ENCODE measurements at regions not wholly inside any gene's neighbourhood (a gene's known extent, or its start where the extent isn't known, plus 50 kb on each side); places are given as distances from the start of the nearest gene placed in this dataset.
"Not testable (repeated sequence)": the region's sequence is repeated elsewhere in the genome, so short reads cannot be mapped to it uniquely, and the experiment has no call there.

- no peak for DNase-seq (ENCODE audit: low spot score)
Measured at GRCh38 chr20:53693262-53693871, 99.7 kb upstream of the ZNF217 start.

GRCh38 chr20:53692465-53693067, 98.9 kb upstream of the ZNF217 start:
- peak; percentile 94 for DNase-seq (ENCODE audit: low spot score)

GRCh38 chr20:53691811-53692192, 98.2 kb upstream of the ZNF217 start:
- DNase-seq (ENCODE audit: low spot score): no peak

GRCh38 chr20:53691060-53691810, 97.6 kb upstream of the ZNF217 start:
- no peak for DNase-seq (ENCODE audit: low spot score)

DNA sequence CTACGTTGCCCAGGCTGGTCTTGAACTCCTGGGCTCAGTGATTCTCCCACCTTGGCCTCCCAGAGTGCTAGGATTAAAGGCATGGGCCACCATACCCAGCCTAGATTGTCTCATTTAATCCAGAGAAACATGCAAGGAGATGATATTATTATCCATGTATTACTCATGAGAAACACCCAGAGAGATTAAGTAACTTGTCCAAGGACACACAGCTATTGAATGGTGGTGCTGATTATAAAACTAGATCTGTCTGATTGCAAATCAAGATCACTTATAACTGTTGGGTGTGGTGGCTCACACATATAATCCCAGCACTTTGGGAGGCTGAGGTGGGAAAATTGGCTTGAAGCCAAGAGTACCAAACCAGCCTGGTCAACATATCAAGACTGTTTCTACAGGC, 94.4 kb upstream of the ZNF217 start:
- DNase-seq (ENCODE audit: low spot score): no peak

DNA sequence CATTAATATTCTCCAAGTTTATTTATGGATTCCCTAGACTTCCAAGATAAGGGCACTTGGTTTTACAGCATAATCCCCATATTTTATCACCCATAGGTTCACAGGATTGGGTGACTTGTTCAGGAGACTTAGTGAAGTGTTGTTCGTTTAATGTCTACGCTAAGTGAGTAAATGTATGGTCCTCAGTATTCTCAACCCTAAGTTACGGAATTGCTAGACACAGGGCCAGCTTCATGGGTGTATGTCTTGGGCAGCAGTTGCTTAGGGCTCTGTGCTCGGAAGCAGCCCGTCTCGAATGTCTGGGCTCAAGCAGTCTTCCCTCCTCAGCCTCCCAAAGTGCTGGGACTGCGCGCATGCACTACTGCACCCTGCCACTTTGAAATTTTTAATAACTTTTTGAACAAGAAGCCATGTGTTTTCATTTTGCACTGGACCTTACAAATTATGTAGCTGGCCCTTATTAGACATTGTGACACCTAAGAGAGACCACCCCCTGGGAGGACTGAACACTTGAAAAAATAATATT, 91.5 kb upstream of the ZNF217 start:
- no peak for DNase-seq (ENCODE audit: low spot score)

DNA sequence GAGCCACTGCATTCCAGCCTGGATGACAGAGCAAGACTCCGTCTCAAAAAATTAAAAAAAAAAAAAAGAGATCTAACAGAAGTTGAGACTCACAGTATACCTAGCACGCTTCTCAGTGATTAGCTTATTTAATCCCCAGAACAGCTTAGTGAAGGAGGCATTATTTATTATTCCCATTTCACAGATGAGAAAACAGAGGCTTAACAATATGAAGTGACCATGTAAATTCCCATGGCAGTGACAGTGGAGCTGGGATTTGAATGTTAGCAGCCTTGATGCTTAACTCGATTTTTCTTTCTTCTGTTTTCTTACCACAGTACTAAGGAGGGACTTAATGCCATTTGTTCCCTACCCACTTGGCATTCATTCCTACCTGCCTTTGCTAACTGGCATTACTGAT, 89.9 kb upstream of the ZNF217 start:
- DNase-seq (ENCODE audit: low spot score): no peak

GRCh38 chr20:53681352-53682212, 87.9 kb upstream of the ZNF217 start:
- DNase-seq (ENCODE audit: low spot score): no peak

- no peak for DNase-seq (ENCODE audit: low spot score)
Measured at GRCh38 chr20:53679597-53680309, 86.1 kb upstream of the ZNF217 start.

GRCh38 chr20:53678990-53679596, 85.5 kb upstream of the ZNF217 start:
- no peak for DNase-seq (ENCODE audit: low spot score)

DNA sequence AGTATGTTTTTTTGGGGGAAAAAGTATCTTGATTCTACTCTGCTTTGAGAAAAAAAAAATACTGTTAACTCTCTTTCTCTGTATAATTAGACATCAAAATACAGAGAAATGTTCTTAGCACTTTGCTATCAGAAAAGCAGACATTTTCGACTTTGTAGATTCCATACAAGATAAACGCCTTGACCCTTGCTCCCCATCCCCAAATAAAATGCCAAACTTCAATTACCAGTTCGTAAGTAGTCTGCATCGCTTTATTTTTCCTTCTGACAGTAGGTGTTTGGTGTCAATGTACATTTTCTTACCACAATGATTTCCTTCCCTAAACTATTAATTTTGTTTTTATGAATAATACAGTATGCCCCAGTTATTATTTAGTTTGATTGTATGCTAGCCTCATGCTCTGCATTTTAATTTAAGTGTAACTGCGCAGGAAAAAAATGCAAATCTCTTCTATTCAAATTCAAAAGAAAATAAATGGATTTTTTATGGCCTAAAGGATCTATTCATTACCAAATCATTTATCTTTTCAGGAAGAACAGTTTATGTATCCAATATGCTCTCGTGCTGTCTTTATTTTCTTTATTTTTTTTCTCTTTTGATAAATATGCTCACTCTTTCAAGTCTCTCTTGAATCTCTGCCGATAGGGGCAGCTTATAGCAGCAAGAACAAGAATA, 84.8 kb upstream of the ZNF217 start:
- no peak for DNase-seq (ENCODE audit: low spot score)

DNA sequence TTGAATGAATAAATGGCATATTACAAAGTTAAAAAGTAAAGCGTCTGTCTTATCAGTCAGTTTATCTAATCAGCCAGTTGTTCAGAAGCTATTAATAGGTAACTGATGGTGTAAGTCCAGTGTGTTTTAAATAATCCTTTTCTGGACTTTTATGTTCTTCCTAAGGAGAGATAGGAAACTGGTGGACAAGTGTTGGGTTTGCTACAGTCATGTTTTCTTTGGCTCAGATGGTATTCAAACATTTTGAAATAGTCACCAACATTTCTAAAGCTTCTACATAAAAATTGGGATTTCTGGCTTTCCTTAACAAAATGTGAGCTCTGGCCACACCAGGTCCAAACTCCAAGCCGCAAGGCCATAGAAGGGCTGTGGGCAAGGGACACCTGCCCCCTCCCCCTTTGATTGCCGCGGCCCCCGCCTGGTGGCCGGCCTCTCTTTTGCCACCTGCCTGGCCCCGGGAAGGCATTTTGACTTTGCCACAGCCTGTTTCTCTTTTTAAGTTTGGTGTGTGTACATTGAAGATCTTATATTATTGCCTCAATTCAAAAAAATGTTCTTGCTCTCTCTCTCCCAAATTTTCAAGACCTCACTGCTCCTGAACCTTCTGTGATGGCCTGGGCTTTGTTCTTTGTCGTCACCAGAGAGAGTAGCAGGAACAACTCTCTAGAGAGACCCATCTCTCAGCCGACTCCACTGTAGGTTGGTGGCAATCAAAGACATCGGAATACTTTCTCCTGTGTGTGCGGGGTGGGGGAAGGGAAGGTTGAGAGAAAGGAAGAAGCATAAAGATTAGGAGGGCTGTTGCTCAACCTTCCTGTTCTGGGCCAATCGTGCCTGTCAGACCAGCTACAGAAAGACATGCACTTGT, 84.0 kb upstream of the ZNF217 start:
- DNase-seq (ENCODE audit: low spot score): no peak

DNA sequence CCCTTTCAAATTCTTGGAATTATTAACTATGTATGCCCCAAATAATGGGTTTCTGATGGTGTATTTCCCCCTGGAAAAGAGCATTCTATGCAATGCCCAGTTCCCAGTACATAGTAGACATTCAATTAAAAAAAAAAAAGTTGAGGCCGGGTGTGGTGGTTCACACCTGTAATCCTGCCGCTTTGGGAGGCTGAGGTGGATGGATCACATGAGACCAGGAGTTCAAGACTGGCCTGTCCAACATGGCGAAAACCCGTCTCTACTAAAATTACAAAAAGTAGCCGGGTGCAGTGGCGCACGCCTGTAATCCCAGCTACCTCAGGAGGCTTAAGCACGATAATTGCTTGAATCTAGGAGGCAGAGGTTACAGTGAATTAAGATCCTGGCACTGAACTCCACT, 83.3 kb upstream of the ZNF217 start:
- no peak for DNase-seq (ENCODE audit: low spot score)

DNA sequence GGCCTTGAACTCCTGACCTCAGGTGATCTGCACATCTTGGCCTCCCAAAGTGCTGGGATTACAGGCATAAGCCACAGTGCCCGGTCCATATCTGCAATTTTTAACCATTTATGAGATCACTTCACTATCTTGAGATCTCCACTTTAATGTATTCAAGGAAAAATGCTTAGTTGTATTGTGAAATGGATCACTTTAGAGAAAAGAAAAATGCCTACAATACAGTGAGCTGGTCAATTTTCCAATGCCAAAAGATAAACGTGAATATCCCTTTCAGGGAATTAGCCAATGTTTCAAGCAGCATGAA, 82.8 kb upstream of the ZNF217 start:
- no peak for DNase-seq (ENCODE audit: low spot score)

GRCh38 chr20:53672484-53673129, 79.0 kb upstream of the ZNF217 start:
- DNase-seq (ENCODE audit: low spot score): no peak

- no peak for DNase-seq (ENCODE audit: low spot score)
Measured at GRCh38 chr20:53671370-53671769, 77.7 kb upstream of the ZNF217 start.

DNA sequence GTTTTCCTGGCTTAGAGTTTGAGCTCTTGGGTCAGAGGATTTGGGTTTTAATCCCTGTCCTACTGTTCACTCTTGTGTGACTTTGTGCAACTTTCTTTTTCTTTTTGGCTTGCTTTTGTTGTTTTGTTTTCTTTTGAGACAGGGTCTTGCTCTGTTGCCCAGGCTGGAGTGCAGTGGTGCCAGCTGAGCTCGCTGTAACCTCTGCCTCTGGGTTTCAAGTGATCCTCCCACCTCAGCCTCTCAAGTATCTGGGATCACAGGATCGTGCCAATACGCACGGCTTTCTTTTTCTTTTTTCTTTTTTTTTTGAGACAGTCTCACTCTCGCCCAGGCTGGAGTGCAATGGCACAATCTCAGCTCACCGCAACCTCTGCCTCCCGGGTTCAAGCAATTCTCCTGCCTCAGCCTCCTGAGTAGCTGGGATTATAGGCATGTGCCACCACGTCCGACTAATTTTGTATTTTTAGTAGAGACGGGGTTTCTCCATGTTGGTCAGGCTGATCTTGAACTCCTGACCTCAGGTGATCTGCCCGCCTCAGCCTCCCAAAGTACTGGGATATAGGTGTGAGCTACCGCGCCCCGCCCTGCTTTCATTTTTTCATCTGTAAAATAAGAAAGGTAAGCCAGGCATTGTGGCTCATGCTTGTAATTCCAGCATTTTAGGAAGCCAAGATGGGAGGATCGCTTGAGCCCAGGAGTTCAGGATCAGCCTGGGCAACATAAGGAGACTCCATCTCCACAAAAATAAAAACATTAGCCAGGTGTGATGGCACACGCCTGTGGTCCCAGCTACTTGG, 76.1 kb upstream of the ZNF217 start:
- not testable (repeated sequence) for DNase-seq (ENCODE audit: low spot score)

- no peak for DNase-seq (ENCODE audit: low spot score)
Measured at GRCh38 chr20:53668992-53669391, 75.4 kb upstream of the ZNF217 start.

DNA sequence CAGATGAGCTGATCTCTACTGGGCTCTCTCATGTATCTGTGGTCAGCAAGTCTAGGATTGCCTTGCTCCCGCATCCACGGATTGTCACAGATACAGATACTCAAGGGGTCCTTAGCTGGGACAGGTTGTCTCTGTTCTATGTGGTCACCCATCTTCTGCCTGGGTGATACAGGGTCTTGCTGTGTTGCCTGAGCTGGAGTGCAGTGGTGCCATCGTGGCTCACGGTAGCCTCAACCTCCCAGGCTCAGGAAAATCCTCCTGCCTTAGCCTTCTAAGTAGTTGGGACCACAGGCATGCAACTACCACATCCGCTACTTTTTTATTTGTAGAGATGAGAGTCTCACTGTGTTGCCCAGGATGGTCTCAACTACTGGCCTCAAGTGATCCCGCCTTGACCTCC, 72.5 kb upstream of the ZNF217 start:
- no peak for DNase-seq (ENCODE audit: low spot score)

Measured in AG20443 (cell line).